ENCODE measurements at regions not wholly inside any gene's neighbourhood (a gene's known extent, or its start where the extent isn't known, plus 50 kb on each side); places are given as distances from the start of the nearest gene placed in this dataset.

GRCh38 chrX:122087341-122087740 is 1039.9 kb downstream of the GLUD2 start:
- H3K9me3 ChIP-seq (ENCODE audit: control insufficient read depth, insufficient read depth, low read depth, low read length): no peaks in the 10 kb centered on the region
- CTCF ChIA-PET: no interaction called here
- no peak overlapping the region for H3K4me3 ChIP-seq (ENCODE audit: low read depth, low read length)
- POLR2A ChIA-PET: interaction anchor here (0.6 kb wide), 1 partner anchor 144 kb away, joined by 8 read pairs; no protein-coding TSS in a partner anchor
- H3K36me3 ChIP-seq (ENCODE audit: control insufficient read depth in 2 of 2, insufficient read depth in 1 of 2, low read length in 2 of 2): no peaks in the 10 kb centered on the region
- H3K27ac ChIP-seq (ENCODE audit: extremely low read depth, low read depth, low read length): no peak overlapping the region
- TF ChIP-seq ZBTB17 (tag by site-specific recombination; IDR thresholded peaks at IDR 0.05): no peak
- TF ChIP-seq ZFP41 (tag by site-specific recombination; IDR thresholded peaks at IDR 0.05; ENCODE audit: borderline replicate concordance): no peak
- TF ChIP-seq ZNF155 (tag by site-specific recombination; IDR thresholded peaks at IDR 0.05): no peak
- TF ChIP-seq ZNF555 (tag by site-specific recombination; conservative IDR thresholded peaks at IDR 0.05): no peak
- TF ChIP-seq SP7 (tag by site-specific recombination; IDR thresholded peaks at IDR 0.05): no peak
- H3K4me1 ChIP-seq (ENCODE audit: control insufficient read depth, insufficient read depth, low read length): no peaks in the 10 kb centered on the region

GRCh38 chrX:122091571-122091970 is 1044.2 kb downstream of the GLUD2 start:
- H3K36me3 ChIP-seq (ENCODE audit: control insufficient read depth in 2 of 2, insufficient read depth in 1 of 2, low read length in 2 of 2): no peaks in the 10 kb centered on the region
- no peak overlapping the region for H3K27ac ChIP-seq (ENCODE audit: extremely low read depth, low read depth, low read length)
- H3K9me3 ChIP-seq (ENCODE audit: control insufficient read depth, insufficient read depth, low read depth, low read length): no peaks in the 10 kb centered on the region
- TF ChIP-seq ZNF175 (tag by site-specific recombination; IDR thresholded peaks at IDR 0.05): no peak
- TF ChIP-seq ZNF670 (tag by site-specific recombination; IDR thresholded peaks at IDR 0.05; ENCODE audit: low read depth): no peak
- no peak for TF ChIP-seq ZNF433 (tag by site-specific recombination; IDR thresholded peaks at IDR 0.05; ENCODE audit: low read depth)
- no peak for TF ChIP-seq ZNF174 (tag by site-specific recombination; IDR thresholded peaks at IDR 0.05)
- no peak for TF ChIP-seq HIC1 (tag by site-specific recombination; IDR thresholded peaks at IDR 0.05)
- no peak for TF ChIP-seq ZNF350 (tag by site-specific recombination; IDR thresholded peaks at IDR 0.05)
- no peak for TF ChIP-seq PRDM10 (tag by site-specific recombination; IDR thresholded peaks at IDR 0.05)
- TF ChIP-seq ZNF658 (tag by site-specific recombination; IDR thresholded peaks at IDR 0.05): no peak
- no peak for TF ChIP-seq MZF1 (tag by site-specific recombination; IDR thresholded peaks at IDR 0.05; ENCODE audit: borderline replicate concordance)
- no peak for TF ChIP-seq ZSCAN18 (tag by site-specific recombination; IDR thresholded peaks at IDR 0.05)
- no peak for TF ChIP-seq ZNF629 (tag by site-specific recombination; IDR thresholded peaks at IDR 0.05)
- TF ChIP-seq ZBTB17 (tag by site-specific recombination; IDR thresholded peaks at IDR 0.05): no peak
- TF ChIP-seq ZNF514 (tag by site-specific recombination; IDR thresholded peaks at IDR 0.05): no peak
- TF ChIP-seq ZNF580 (tag by site-specific recombination; IDR thresholded peaks at IDR 0.05): no peak
- POLR2A ChIA-PET: no interaction called here
- no peak overlapping the region for H3K4me3 ChIP-seq (ENCODE audit: low read depth, low read length)
- H3K4me1 ChIP-seq (ENCODE audit: control insufficient read depth, insufficient read depth, low read length): no peaks in the 10 kb centered on the region
- CTCF ChIA-PET: no interaction called here
